ENCODE measurements at regions not wholly inside any gene's neighbourhood (a gene's known extent, or its start where the extent isn't known, plus 50 kb on each side); places are given as distances from the start of the nearest gene placed in this dataset.

DNA sequence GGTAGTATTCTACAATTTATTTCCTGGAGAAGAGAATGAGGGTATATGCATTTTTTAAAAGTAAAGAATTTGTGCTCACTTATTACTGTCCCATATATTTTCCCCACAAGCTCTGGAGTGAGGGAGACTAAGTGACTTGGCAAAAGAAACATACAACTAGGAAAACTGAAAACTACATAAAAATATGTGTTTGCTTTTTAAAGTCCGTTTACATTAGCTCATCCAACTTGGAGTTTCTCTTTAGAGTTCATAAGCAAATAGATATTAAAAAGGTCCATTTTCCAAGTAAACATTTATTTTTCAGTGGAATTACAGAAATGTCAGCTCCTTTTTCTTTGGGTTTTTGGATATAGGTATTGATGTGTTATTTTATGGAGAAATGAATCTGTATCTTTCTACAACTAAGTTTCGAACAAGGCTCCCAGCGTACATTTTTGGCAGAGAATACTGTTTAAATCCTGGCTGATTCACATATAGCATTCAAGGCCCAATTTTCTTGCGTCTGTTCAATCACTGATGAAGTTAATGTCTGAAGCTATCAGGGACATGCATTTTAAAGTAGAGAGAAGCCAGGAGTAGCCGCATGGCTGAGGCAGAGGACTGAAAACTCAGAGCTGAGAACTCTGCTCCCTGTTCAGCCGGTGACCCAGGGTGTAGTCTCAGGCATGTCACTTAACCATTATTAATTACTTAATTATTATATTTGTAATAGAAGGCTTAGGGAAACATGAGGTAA lies 729.4 kb downstream of the EFNB2 start:
- Histone ChIP-seq H3K4me3 (no peak overlapping the region), H3K4me2 (no peak overlapping the region), H3K27ac (no peak overlapping the region), H3K27me3 (no peaks in the 10 kb centered on the region), H3K4me1 (no peaks in the 10 kb centered on the region), H4K20me1 (no peaks in the 10 kb centered on the region), H3K9ac (no peak overlapping the region), H3K36me3 (no peaks in the 10 kb centered on the region), H3K9me3 (no peaks in the 10 kb centered on the region)
- TF ChIP-seq Cebpa-rat (IDR thresholded peaks at IDR 0.05): no peak

DNA sequence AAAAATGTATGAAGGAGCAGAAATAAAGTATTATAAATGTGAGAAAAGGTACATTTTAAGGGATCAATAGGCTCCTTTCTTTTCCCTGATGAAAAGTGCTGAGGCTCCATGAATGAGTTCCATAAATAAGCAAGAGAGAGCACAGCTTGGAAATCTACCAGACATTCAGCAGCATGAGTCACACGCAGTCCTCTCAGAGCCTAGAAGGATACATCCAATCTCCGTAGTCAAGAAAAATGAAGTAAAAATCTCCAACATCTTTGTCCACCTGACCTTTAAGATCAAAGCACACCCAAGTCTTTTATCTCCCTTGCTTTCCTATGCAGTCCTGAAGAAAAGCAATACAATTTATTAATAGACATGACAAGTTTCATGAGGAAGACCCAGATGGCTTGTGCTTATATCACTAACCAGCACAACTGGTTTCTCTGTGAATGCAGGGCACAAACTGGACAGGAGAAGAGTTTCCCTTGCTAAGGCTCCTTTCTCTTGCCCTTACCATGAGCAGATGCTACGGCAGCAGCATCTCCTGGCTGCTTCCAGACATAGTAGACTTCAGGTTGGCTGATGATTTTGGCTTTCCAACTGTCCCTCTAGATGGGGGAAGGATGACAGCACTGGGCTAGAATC lies 730.8 kb downstream of the EFNB2 start:
- H4K20me1 ChIP-seq: no peaks in the 10 kb centered on the region
- no peaks in the 10 kb centered on the region for H3K27me3 ChIP-seq
- no peaks in the 10 kb centered on the region for H3K9me3 ChIP-seq
- no peaks in the 10 kb centered on the region for H3K4me1 ChIP-seq
- no peak overlapping the region for H3K9ac ChIP-seq
- TF ChIP-seq Cebpa-rat (IDR thresholded peaks at IDR 0.05): no peak
- H3K4me2 ChIP-seq: no peak overlapping the region
- H3K27ac ChIP-seq: no peak overlapping the region
- H3K36me3 ChIP-seq: no peaks in the 10 kb centered on the region
- no peak overlapping the region for H3K4me3 ChIP-seq

DNA sequence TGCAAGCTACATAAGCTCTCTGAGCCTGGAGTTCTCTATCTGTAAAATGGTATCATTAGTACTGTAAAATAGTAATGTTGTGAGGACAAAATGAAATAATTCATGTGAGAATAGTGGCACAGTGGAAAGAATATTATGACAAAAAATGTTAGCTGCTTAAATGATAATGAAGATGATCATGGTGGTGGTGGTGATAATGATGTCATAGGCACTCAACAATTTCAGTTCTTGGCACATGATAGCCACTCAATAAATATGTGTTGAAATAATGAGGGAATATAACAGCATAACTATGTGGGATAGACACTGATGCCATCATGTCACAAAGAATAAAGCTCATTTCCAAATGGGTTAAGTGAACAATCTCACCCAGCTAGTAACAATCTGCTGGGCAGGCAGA lies 736.3 kb downstream of the EFNB2 start:
- H3K4me1 ChIP-seq: no peaks in the 10 kb centered on the region
- no peaks in the 10 kb centered on the region for H3K27me3 ChIP-seq
- H3K4me2 ChIP-seq: no peak overlapping the region
- H3K9ac ChIP-seq: no peak overlapping the region
- no peaks in the 10 kb centered on the region for H3K9me3 ChIP-seq
- TF ChIP-seq Cebpa-rat (IDR thresholded peaks at IDR 0.05): no peak
- H3K36me3 ChIP-seq: no peaks in the 10 kb centered on the region
- H4K20me1 ChIP-seq: no peaks in the 10 kb centered on the region
- H3K27ac ChIP-seq: no peak overlapping the region
- H3K4me3 ChIP-seq: no peak overlapping the region

DNA sequence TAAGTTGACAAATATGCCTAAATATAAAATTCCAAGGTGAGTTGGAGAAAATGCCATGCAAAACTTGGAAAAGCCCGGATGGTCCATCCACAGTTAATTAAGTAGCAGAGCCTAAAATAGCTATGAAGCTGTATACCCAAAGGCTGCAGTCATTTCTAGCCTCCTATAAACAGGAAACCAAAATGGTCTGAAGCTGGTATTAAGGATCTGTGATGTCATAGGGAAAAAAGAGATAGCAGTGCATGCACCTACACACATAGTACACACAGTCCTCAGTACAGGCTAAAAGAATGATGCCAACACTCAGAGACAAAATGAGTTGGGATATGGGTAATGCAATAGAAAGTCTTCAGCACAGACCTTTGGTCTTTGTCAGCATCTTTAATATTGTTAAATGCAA lies 736.9 kb downstream of the EFNB2 start:
- no peaks in the 10 kb centered on the region for H3K27me3 ChIP-seq
- no peak overlapping the region for H3K27ac ChIP-seq
- no peak overlapping the region for H3K9ac ChIP-seq
- no peak overlapping the region for H3K4me3 ChIP-seq
- TF ChIP-seq Cebpa-rat (IDR thresholded peaks at IDR 0.05): no peak
- H3K9me3 ChIP-seq: no peaks in the 10 kb centered on the region
- H3K4me2 ChIP-seq: no peak overlapping the region
- H3K4me1 ChIP-seq: no peaks in the 10 kb centered on the region
- no peaks in the 10 kb centered on the region for H3K36me3 ChIP-seq
- no peaks in the 10 kb centered on the region for H4K20me1 ChIP-seq

DNA sequence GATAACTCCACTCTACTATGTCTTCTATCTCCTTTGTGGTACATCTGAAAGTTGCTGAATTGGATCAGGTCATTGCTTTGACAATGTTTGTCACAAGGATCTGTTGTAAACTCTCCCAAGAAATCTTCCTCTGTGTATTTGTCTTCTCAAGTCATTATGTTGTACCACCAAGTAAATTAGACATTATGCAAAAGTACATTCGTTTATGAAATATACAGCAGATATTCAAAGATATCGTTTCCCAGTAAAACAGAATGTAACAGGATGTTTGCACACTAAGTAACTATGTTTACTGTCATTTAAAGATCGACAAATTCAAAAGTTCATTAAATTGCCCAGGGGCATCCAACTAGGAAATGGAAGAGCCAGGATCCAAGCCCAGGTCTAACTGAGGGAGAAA lies 739.4 kb downstream of the EFNB2 start:
- no peak overlapping the region for H3K9ac ChIP-seq
- H3K4me2 ChIP-seq: no peak overlapping the region
- H3K4me1 ChIP-seq: no peaks in the 10 kb centered on the region

DNA sequence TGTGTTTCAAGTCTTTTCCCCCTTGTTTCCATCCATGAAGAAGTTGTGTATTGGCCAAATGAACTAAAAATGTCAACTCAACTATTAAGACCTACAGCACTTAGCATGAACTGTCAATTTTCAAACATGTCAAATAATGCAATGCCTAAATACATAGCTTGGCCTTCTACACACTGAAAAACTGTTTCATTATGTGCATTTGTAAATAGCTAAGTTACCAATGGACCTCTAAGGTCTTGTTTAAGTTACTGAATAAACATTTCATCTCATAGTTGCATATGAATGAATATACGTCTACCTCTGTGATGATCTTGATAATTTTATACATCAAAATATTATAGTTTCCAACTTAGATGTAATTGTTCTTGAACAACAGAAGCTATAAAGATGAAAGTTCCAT lies 744.5 kb downstream of the EFNB2 start:
- TF ChIP-seq Cebpa-rat (IDR thresholded peaks at IDR 0.05): no peak

More for the DNA sequence above, 739.4 kb downstream of the EFNB2 start:
- Histone ChIP-seq H4K20me1 (no peaks in the 10 kb centered on the region), H3K9me3 (no peaks in the 10 kb centered on the region), H3K36me3 (no peaks in the 10 kb centered on the region), H3K27ac (no peak overlapping the region), H3K27me3 (no peaks in the 10 kb centered on the region), H3K4me3 (no peak overlapping the region)
- TF ChIP-seq Cebpa-rat (IDR thresholded peaks at IDR 0.05): no peak

GRCh38 chr13:105788530-105788929 lies 746.9 kb downstream of the EFNB2 start:
- Histone ChIP-seq H3K27ac (no peak overlapping the region), H3K4me3 (no peak overlapping the region), H4K20me1 (no peaks in the 10 kb centered on the region), H3K27me3 (no peaks in the 10 kb centered on the region), H3K36me3 (no peaks in the 10 kb centered on the region), H3K4me1 (no peaks in the 10 kb centered on the region), H3K9me3 (no peaks in the 10 kb centered on the region), H3K4me2 (no peak overlapping the region), H3K9ac (no peak overlapping the region)
- TF ChIP-seq Cebpa-rat (IDR thresholded peaks at IDR 0.05): no peak

More for the DNA sequence above, 744.5 kb downstream of the EFNB2 start:
- H3K4me2 ChIP-seq: no peak overlapping the region
- H3K4me3 ChIP-seq: no peak overlapping the region
- no peaks in the 10 kb centered on the region for H4K20me1 ChIP-seq
- no peaks in the 10 kb centered on the region for H3K4me1 ChIP-seq
- no peak overlapping the region for H3K9ac ChIP-seq
- H3K36me3 ChIP-seq: no peaks in the 10 kb centered on the region
- no peaks in the 10 kb centered on the region for H3K9me3 ChIP-seq
- no peaks in the 10 kb centered on the region for H3K27me3 ChIP-seq
- H3K27ac ChIP-seq: no peak overlapping the region

GRCh38 chr13:105787632-105788031 lies 747.8 kb downstream of the EFNB2 start:
- Histone ChIP-seq H3K9ac (no peak overlapping the region), H3K27ac (no peak overlapping the region), H3K4me1 (no peaks in the 10 kb centered on the region), H3K27me3 (no peaks in the 10 kb centered on the region), H3K9me3 (no peaks in the 10 kb centered on the region), H3K36me3 (no peaks in the 10 kb centered on the region), H3K4me2 (no peak overlapping the region), H3K4me3 (no peak overlapping the region), H4K20me1 (no peaks in the 10 kb centered on the region)
- TF ChIP-seq Cebpa-rat (IDR thresholded peaks at IDR 0.05): no peak

GRCh38 chr13:105785436-105785835 lies 750.0 kb downstream of the EFNB2 start:
- no peak overlapping the region for H3K27ac ChIP-seq
- no peak overlapping the region for H3K9ac ChIP-seq
- H4K20me1 ChIP-seq: no peaks in the 10 kb centered on the region
- no peaks in the 10 kb centered on the region for H3K9me3 ChIP-seq
- TF ChIP-seq Cebpa-rat (IDR thresholded peaks at IDR 0.05): no peak
- H3K4me1 ChIP-seq: no peaks in the 10 kb centered on the region
- H3K27me3 ChIP-seq: no peaks in the 10 kb centered on the region
- H3K36me3 ChIP-seq: no peaks in the 10 kb centered on the region
- H3K4me2 ChIP-seq: no peak overlapping the region
- no peak overlapping the region for H3K4me3 ChIP-seq

GRCh38 chr13:105783261-105783660 lies 752.2 kb downstream of the EFNB2 start:
- no peaks in the 10 kb centered on the region for H3K4me1 ChIP-seq
- H3K4me2 ChIP-seq: no peak overlapping the region
- TF ChIP-seq Cebpa-rat (IDR thresholded peaks at IDR 0.05): no peak

More at GRCh38 chr13:105783261-105783660, 752.2 kb downstream of the EFNB2 start:
- Histone ChIP-seq H3K4me3 (no peak overlapping the region), H4K20me1 (no peaks in the 10 kb centered on the region), H3K9me3 (no peaks in the 10 kb centered on the region), H3K27me3 (no peaks in the 10 kb centered on the region), H3K9ac (no peak overlapping the region), H3K27ac (no peak overlapping the region), H3K36me3 (no peaks in the 10 kb centered on the region)
